Neural progenitor cell (in vitro differentiated cells): ENCODE measurements at regions not wholly inside any gene's neighbourhood (a gene's known extent, or its start where the extent isn't known, plus 50 kb on each side); places are given as distances from the start of the nearest gene placed in this dataset.

Source experiments
- DNase-seq: peaks from one replicate; pipeline ENCODE4 v3.0.0-alpha.2; 2016; ENCODE audit warnings: low spot score
- H2AFZ ChIP-seq: fragments of 200-600 bp; sonication (generic); replicated peaks from 2 replicates; pipeline ENCODE4 v1.6.1; 2016; ENCODE audit warnings: antibody characterized with exemption
- H3F3A ChIP-seq: fragments of 200-600 bp; sonication (generic); 2 replicates; pipeline ENCODE4 v1.6.1; 2016; ENCODE audit warnings: antibody characterized with exemption, low read depth
- H3K27ac ChIP-seq: fragments of 200-600 bp; sonication (generic); 2 replicates; pipeline ENCODE4 v1.5.1; 2016; ENCODE audit warnings: mild to moderate bottlenecking
- H3K27me3 ChIP-seq: fragments of 200-600 bp; sonication (generic); 2 replicates; pipeline ENCODE4 v1.6.1; 2016; ENCODE audit warnings: mild to moderate bottlenecking, moderate library complexity
- H3K36me3 ChIP-seq: fragments of 200-600 bp; sonication (generic); 2 replicates; pipeline ENCODE4 v1.5.1; 2016
- H3K4me1 ChIP-seq: fragments of 200-600 bp; sonication (generic); 2 replicates; pipeline ENCODE4 v1.6.1; 2016; ENCODE audit warnings: mixed run types
- H3K4me2 ChIP-seq: fragments of 200-600 bp; sonication (generic); 2 replicates; pipeline ENCODE4 v1.6.1; 2016
- H3K4me3 ChIP-seq: fragments of 200-600 bp; sonication (generic); 2 replicates; pipeline ENCODE4 v1.5.1; 2016
- H3K79me2 ChIP-seq: fragments of 200-600 bp; sonication (generic); 2 replicates; pipeline ENCODE4 v1.6.1; 2016; ENCODE audit warnings: low read depth
- H3K9ac ChIP-seq: fragments of 200-600 bp; sonication (generic); 2 replicates; pipeline ENCODE4 v1.6.1; 2016
- H3K9me3 ChIP-seq: fragments of 200-600 bp; sonication (generic); 2 replicates; pipeline ENCODE4 v1.5.1; 2016; ENCODE audit warnings: low read depth
- H4K20me1 ChIP-seq: fragments of 200-600 bp; sonication (generic); 2 replicates; pipeline ENCODE4 v1.6.1; 2016; ENCODE audit warnings: low read depth
- H3K27ac Mint-ChIP-seq: 3 replicates; pipeline ENCODE4 v1.8.0; 2021; ENCODE audit warnings: mixed read lengths
- H3K27me3 Mint-ChIP-seq: 2 replicates; pipeline ENCODE4 v1.8.0; 2022; ENCODE audit warnings: low read depth, mild to moderate bottlenecking, inconsistent platforms, moderate library complexity, mixed read lengths; ENCODE audit not compliant: insufficient read depth
- H3K36me3 Mint-ChIP-seq: 3 replicates; pipeline ENCODE4 v1.8.0; 2021; ENCODE audit warnings: mixed read lengths
- H3K4me1 Mint-ChIP-seq: 3 replicates; pipeline ENCODE4 v1.8.0; 2021; ENCODE audit warnings: mixed read lengths
- H3K4me3 Mint-ChIP-seq: 3 replicates; pipeline ENCODE4 v1.8.0; 2021; ENCODE audit warnings: mild to moderate bottlenecking, moderate library complexity, mixed read lengths
- H3K9me3 Mint-ChIP-seq: 3 replicates; pipeline ENCODE4 v1.8.0; 2020; ENCODE audit warnings: mixed read lengths
- CTCF ChIP-seq: fragments of 200-600 bp; sonication (generic); IDR thresholded peaks from 2 replicates; pipeline ENCODE4 v1.5.1; 2017; ENCODE audit warnings: antibody characterized with exemption, mild to moderate bottlenecking
- EZH2 ChIP-seq: fragments of 200-600 bp; sonication (generic); IDR thresholded peaks from 2 replicates; pipeline ENCODE4 v1.6.1; 2017; ENCODE audit warnings: antibody characterized with exemption, mild to moderate bottlenecking, moderate library complexity
- EZH2phosphoT487 ChIP-seq: fragments of 200-600 bp; sonication (generic); IDR thresholded peaks from 2 replicates; pipeline ENCODE4 v1.6.1; 2017; ENCODE audit warnings: antibody characterized with exemption

GRCh38 chr12:114293571-114294302 is 112.2 kb downstream of the TBX5 start:
- Histone ChIP-seq H3K4me2 (no peak overlapping the region), H3K4me3 (no peak overlapping the region), H3K9ac (no peak overlapping the region), H3K9me3 (no peaks in the 10 kb centered on the region), H2AFZ (no peak overlapping the region), H3K27me3 (no peaks in the 10 kb centered on the region), H4K20me1 (no peaks in the 10 kb centered on the region), H3K79me2 (no peaks in the 10 kb centered on the region), H3K4me1 (no peaks in the 10 kb centered on the region), H3K36me3 (no peaks in the 10 kb centered on the region), H3F3A (no peaks in the 10 kb centered on the region), H3K27ac (no peak overlapping the region)
- Mint-ChIP-seq H3K36me3 (no peaks in the 10 kb centered on the region), H3K4me1 (no peaks in the 10 kb centered on the region), H3K27me3 (peaks cover 5% of the 10 kb centered on the region), H3K9me3 (peaks cover 2% of the 10 kb centered on the region), H3K27ac (no peak overlapping the region), H3K4me3 (no peak overlapping the region)
- no peak for TF ChIP-seq CTCF
- TF ChIP-seq EZH2phosphoT487, result no peak
- no peak for DNase-seq

GRCh38 chr12:114293073-114293472 is 112.9 kb downstream of the TBX5 start:
- Histone ChIP-seq H3K9me3 (no peaks in the 10 kb centered on the region), H3K4me1 (no peaks in the 10 kb centered on the region), H2AFZ (no peak overlapping the region), H3F3A (no peaks in the 10 kb centered on the region), H4K20me1 (no peaks in the 10 kb centered on the region), H3K4me2 (no peak overlapping the region), H3K36me3 (no peaks in the 10 kb centered on the region), H3K4me3 (no peak overlapping the region), H3K79me2 (no peaks in the 10 kb centered on the region), H3K27me3 (no peaks in the 10 kb centered on the region), H3K27ac (no peak overlapping the region), H3K9ac (no peak overlapping the region)
- no peak overlapping the region for H3K27ac Mint-ChIP-seq
- peaks cover 5% of the 10 kb centered on the region for H3K27me3 Mint-ChIP-seq
- peaks cover 2% of the 10 kb centered on the region for H3K9me3 Mint-ChIP-seq
- H3K4me1 Mint-ChIP-seq, result no peaks in the 10 kb centered on the region
- H3K4me3 Mint-ChIP-seq, result no peak overlapping the region
- no peak for DNase-seq
- TF ChIP-seq EZH2 (no peak), EZH2phosphoT487 (no peak), CTCF (no peak)
- H3K36me3 Mint-ChIP-seq, result no peaks in the 10 kb centered on the region

GRCh38 chr12:114291389-114292060 is 114.4 kb downstream of the TBX5 start:
- H3K79me2 ChIP-seq, result no peaks in the 10 kb centered on the region
- H3K4me3 Mint-ChIP-seq, result no peak overlapping the region
- no peak overlapping the region for H3K9ac ChIP-seq
- H3F3A ChIP-seq, result no peaks in the 10 kb centered on the region
- H3K4me1 Mint-ChIP-seq, result peaks cover 2% of the 10 kb centered on the region
- no peak overlapping the region for H3K27ac Mint-ChIP-seq
- TF ChIP-seq EZH2phosphoT487, result no peak
- TF ChIP-seq EZH2, result no peak
- no peak for TF ChIP-seq CTCF
- DNase-seq, result no peak
- no peak overlapping the region for H3K4me2 ChIP-seq
- H3K4me3 ChIP-seq, result no peak overlapping the region
- H3K9me3 ChIP-seq, result no peaks in the 10 kb centered on the region
- no peak overlapping the region for H2AFZ ChIP-seq
- no peaks in the 10 kb centered on the region for H4K20me1 ChIP-seq
- H3K27ac ChIP-seq, result no peak overlapping the region
- no peaks in the 10 kb centered on the region for H3K36me3 ChIP-seq
- H3K4me1 ChIP-seq, result no peaks in the 10 kb centered on the region
- no peaks in the 10 kb centered on the region for H3K9me3 Mint-ChIP-seq
- H3K36me3 Mint-ChIP-seq, result no peaks in the 10 kb centered on the region
- no peaks in the 10 kb centered on the region for H3K27me3 ChIP-seq
- peaks cover 5% of the 10 kb centered on the region for H3K27me3 Mint-ChIP-seq
